Naive thymus-derived CD4-positive, alpha-beta T cell (primary cell): ENCODE measurements at regions not wholly inside any gene's neighbourhood (a gene's known extent, or its start where the extent isn't known, plus 50 kb on each side); places are given as distances from the start of the nearest gene placed in this dataset.

Source experiments
- ATAC-seq: fragments of 150-1000 bp; cut with Tn5 transposase; 2 replicates; pipeline ENCODE4 v1.10.0; 2021; ENCODE audit warnings: mild to moderate bottlenecking, moderate library complexity
- CTCF ChIA-PET: fragments of 350-600 bp; sonication (Branson Sonifier 250); formaldehyde crosslinking; loops from one replicate; lab custom pipeline; 2021; ENCODE audit warnings: antibody characterized with exemption; lab: Charles Lee
- POLR2A ChIA-PET: fragments of 350-600 bp; sonication (Branson Sonifier 250); formaldehyde crosslinking; loops from one replicate; lab custom pipeline; 2021; ENCODE audit warnings: antibody characterized with exemption, inconsistent platforms; lab: Charles Lee
- DNase-seq, 9 donors: peaks; one replicate each; pipeline versions ENCODE4 v3.0.0 to v3.0.0-alpha.2; 2020 to 2022; ENCODE audit warnings: mixed read lengths in 1 of 9
- H3K27ac ChIP-seq: one replicate; pipeline ENCODE4 v1.7.0; 2013; ENCODE audit warnings: mild to moderate bottlenecking, low read depth, low read length, moderate library complexity
- H3K27me3 ChIP-seq, 2 donors: one replicate each; pipeline ENCODE4 v1.7.0; 2013; ENCODE audit warnings: low read length in 2 of 2, mild to moderate bottlenecking in 2 of 2, moderate library complexity in 2 of 2; ENCODE audit not compliant: control insufficient read depth in 2 of 2, insufficient read depth in 2 of 2
- H3K36me3 ChIP-seq, 3 experiments: 1 replicate in 2 of 3; 2 replicates in 1 of 3; pipeline ENCODE4 v1.7.0; 2013; ENCODE audit warnings: low read length in 3 of 3, mild to moderate bottlenecking in 3 of 3, moderate library complexity in 1 of 3; ENCODE audit not compliant: insufficient read depth in 3 of 3, control insufficient read depth in 2 of 3
- H3K4me1 ChIP-seq, 2 donors: one replicate each; pipeline ENCODE4 v1.7.0; 2013; ENCODE audit warnings: low read length in 2 of 2, mild to moderate bottlenecking in 2 of 2, moderate library complexity in 1 of 2; ENCODE audit not compliant: control insufficient read depth in 2 of 2, insufficient read depth in 2 of 2
- H3K4me3 ChIP-seq: 2 replicates; pipeline ENCODE4 v1.7.0; 2013; ENCODE audit warnings: mild to moderate bottlenecking, low read length
- H3K9me3 ChIP-seq, 3 experiments: 1 replicate in 2 of 3; 2 replicates in 1 of 3; pipeline ENCODE4 v1.7.0; 2013; ENCODE audit warnings: low read length in 3 of 3; ENCODE audit not compliant: control insufficient read depth in 2 of 3
- H3K27ac Mint-ChIP-seq, 9 donors: one replicate each; pipeline ENCODE4 v1.8.0; 2020 to 2022; ENCODE audit warnings: mixed read lengths in 9 of 9, mild to moderate bottlenecking in 8 of 9, moderate library complexity in 5 of 9, inconsistent platforms in 2 of 9
- H3K27me3 Mint-ChIP-seq, 5 donors: one replicate each; pipeline ENCODE4 v1.8.0; 2021 to 2022; ENCODE audit warnings: mixed read lengths in 5 of 5, mild to moderate bottlenecking in 1 of 5
- H3K36me3 Mint-ChIP-seq, 5 donors: one replicate each; pipeline ENCODE4 v1.8.0; 2020 to 2022; ENCODE audit warnings: mixed read lengths in 5 of 5, mild to moderate bottlenecking in 3 of 5, inconsistent platforms in 1 of 5
- H3K4me1 Mint-ChIP-seq, 7 donors: one replicate each; pipeline ENCODE4 v1.8.0; 2020 to 2022; ENCODE audit warnings: mixed read lengths in 7 of 7, mild to moderate bottlenecking in 3 of 7, inconsistent platforms in 1 of 7
- H3K4me3 Mint-ChIP-seq, 10 donors: one replicate each; pipeline ENCODE4 v1.8.0; 2020 to 2022; ENCODE audit warnings: mild to moderate bottlenecking in 10 of 10, mixed read lengths in 10 of 10, moderate library complexity in 6 of 10, inconsistent platforms in 2 of 10
- H3K9me3 Mint-ChIP-seq, 11 donors: one replicate each; pipeline ENCODE4 v1.8.0; 2020 to 2022; ENCODE audit warnings: mixed read lengths in 11 of 11, mild to moderate bottlenecking in 4 of 11, inconsistent platforms in 1 of 11, moderate library complexity in 1 of 11
- intact Hi-C, 2 donors: fragments of 100-400 bp; cut with micrococcal nuclease; formaldehyde crosslinking; loops; one replicate each; pipeline ENCODE4 v1.15.1; 2023

DNA sequence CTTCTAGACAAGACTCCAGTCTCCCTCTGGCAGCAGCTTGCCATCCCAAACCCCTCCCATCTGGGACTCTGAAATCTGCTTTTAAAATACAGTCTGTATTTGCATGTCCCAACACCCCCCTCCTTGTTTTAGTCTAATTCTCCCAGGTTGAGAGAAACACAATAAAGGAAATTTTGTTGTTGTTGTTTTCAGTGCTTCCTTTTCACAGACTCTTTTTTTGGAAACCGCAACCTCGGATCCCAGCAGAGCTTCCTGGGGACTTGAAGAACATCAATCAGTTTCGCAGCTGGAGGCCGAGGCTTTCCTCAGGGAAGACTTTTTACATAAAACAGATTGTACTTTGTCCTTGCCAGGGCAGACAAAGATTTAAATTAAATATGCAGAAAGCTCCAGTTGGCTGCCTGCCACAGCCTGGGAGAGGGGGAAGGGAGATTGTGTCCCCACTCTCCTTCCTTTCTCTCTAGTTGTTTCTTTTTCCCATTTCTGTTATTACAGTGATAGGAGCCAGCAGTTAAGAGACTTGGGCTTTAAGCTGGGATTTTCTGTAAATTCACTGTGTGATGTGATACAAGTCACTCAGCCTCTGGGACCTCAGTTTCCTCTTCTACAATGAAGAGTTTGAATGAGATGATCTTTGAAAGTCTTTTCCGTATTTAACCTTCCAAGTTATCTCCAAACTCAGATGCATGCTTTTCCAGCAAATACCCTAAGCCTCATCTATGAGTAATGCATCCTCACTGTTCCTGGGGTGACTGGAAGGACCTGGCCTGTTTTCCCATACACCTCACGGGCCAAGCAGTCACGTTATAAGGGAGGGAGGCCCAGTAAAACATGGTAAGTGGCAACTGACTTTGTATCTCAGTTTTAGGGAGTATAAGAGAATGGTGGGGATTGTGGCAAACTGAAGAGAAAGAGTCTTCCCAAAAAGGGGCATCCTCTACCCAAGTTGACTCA lies 192.3 kb downstream of the REEP3 start:
- ChIA-PET POLR2A (no interaction called here), CTCF (interaction anchor here (0.7 kb wide), 1 partner anchor 85 kb away, joined by 3 read pairs; no protein-coding TSS in a partner anchor)
- intact Hi-C loops, result no loop called here
- no peak overlapping the region for H3K4me3 Mint-ChIP-seq
- DNase-seq (no peak), ATAC-seq (no peak)
- no peaks in the 10 kb centered on the region for H3K27me3 Mint-ChIP-seq
- no peaks in the 10 kb centered on the region for H3K36me3 ChIP-seq
- no peaks in the 10 kb centered on the region for H3K27me3 ChIP-seq
- H3K4me1 ChIP-seq, result no peaks in the 10 kb centered on the region
- H3K36me3 Mint-ChIP-seq, result no peaks in the 10 kb centered on the region
- H3K27ac Mint-ChIP-seq, result no peak overlapping the region
- H3K9me3 Mint-ChIP-seq, result no peaks in the 10 kb centered on the region
- no peak overlapping the region for H3K27ac ChIP-seq
- H3K4me1 Mint-ChIP-seq, result peaks cover 0 to 6% (median 0%) of the 10 kb centered on the region in 7 donors
- no peak overlapping the region for H3K4me3 ChIP-seq
- no peaks in the 10 kb centered on the region for H3K9me3 ChIP-seq

DNA sequence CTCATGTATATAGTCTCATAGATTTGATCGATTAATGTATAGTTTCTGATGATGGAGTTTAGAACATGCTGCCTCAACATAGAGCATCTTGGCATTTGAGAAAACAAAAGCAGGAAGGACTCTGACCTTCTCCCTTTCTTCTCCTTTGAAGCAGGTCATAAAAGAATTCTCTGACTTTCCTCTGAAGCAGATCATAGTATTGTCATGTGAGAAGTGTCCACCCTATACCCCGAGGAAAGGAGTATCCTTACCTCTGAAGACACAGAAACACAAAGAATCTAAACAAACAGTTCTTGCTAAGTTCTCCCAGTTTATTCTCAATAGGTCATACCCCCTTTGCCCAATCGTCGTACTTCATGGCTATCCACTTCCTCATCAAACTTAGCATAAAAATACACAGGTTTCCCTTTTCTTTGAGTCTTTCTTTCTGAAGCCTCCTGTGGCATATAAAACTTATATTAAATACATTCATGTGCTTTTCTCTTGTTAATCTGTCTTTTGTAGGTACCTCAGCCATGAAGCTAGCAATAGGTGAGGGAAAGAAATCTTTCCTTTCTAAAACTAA lies 194.9 kb downstream of the REEP3 start:
- H3K27me3 ChIP-seq, result no peaks in the 10 kb centered on the region
- peaks cover 0 to 15% (median 7%) of the 10 kb centered on the region in 7 donors for H3K4me1 Mint-ChIP-seq
- no peak for DNase-seq
- no peaks in the 10 kb centered on the region for H3K36me3 ChIP-seq
- H3K27ac Mint-ChIP-seq, result no peak overlapping the region
- intact Hi-C loops, result loop anchor here (1.0 to 5.0 kb wide), 2 partner anchors 249 to 251 kb away; partner anchors contain the start of gene JMJD1C (in 2 of the 2)
- H3K4me3 ChIP-seq, result no peak overlapping the region
- CTCF ChIA-PET, result interaction anchor here (0.7 to 9.4 kb wide), 3 partner anchors 447 to 548 kb away, joined by 3 to 202 read pairs (median 3); no protein-coding TSS in a partner anchor
- peaks cover 0 to 3% (median 0%) of the 10 kb centered on the region in 5 donors for H3K27me3 Mint-ChIP-seq
- no peak for ATAC-seq
- H3K27ac ChIP-seq, result no peak overlapping the region
- H3K4me1 ChIP-seq, result no peaks in the 10 kb centered on the region
- H3K9me3 ChIP-seq, result no peaks in the 10 kb centered on the region
- H3K9me3 Mint-ChIP-seq, result no peaks in the 10 kb centered on the region
- POLR2A ChIA-PET, result interaction anchor here (0.7 kb wide), 1 partner anchor 583 kb away, joined by 3 read pairs; the partner anchor contains the start of gene NRBF2
- no peaks in the 10 kb centered on the region for H3K36me3 Mint-ChIP-seq
- H3K4me3 Mint-ChIP-seq, result no peak overlapping the region

DNA sequence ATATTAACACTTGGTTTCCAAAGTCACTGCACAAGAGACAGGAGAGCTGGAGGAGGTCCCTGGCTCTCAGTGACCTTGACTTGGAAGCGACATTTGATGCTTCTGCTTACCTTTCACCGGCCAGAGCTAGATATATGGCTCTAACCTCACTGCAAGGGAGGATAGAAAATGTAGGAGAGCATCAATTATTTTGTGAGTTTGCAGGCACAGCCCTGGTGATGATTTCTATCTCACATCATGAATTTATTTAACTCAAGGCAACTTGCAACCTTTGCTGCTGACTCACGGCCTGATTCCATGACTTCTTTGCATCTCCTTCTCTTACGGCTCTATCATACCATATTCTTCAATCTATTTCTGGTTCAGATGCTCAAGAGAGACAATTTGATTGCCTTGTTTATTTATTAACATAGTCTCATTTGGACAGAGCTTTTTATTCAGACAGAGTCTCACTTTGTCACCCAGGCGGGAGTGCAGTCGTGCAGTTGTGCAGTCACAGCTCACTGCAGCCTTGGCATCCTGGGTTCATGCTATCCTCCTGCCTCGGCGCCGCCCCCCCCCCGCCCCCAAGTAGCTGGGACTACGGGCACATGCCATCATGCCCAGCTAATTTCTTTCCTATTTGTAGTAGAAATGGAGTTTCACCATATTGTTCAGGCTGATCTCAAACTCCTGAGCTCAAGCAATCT lies 196.0 kb downstream of the REEP3 start:
- H3K27ac ChIP-seq, result no peak overlapping the region
- no peaks in the 10 kb centered on the region for H3K4me1 ChIP-seq
- H3K27me3 Mint-ChIP-seq, result peaks cover 0 to 3% (median 0%) of the 10 kb centered on the region in 5 donors
- DNase-seq, result no peak
- no peaks in the 10 kb centered on the region for H3K9me3 Mint-ChIP-seq
- no peaks in the 10 kb centered on the region for H3K36me3 Mint-ChIP-seq
- H3K4me3 Mint-ChIP-seq, result no peak overlapping the region
- no peaks in the 10 kb centered on the region for H3K27me3 ChIP-seq
- ChIA-PET CTCF (interaction anchor here (0.7 to 9.4 kb wide), 6 partner anchors 86 to 559 kb away, joined by 3 to 202 read pairs (median 3); no protein-coding TSS in a partner anchor), POLR2A (no interaction called here)
- H3K9me3 ChIP-seq, result no peaks in the 10 kb centered on the region
- H3K4me3 ChIP-seq, result no peak overlapping the region
- peaks cover 0 to 16% (median 7%) of the 10 kb centered on the region in 7 donors for H3K4me1 Mint-ChIP-seq
- intact Hi-C loops, result loop anchor here in 1 of 2 donors (5.0 kb wide), 1 partner anchor 250 kb away; the partner anchor contains the start of gene JMJD1C
- no peaks in the 10 kb centered on the region for H3K36me3 ChIP-seq
- H3K27ac Mint-ChIP-seq, result peak overlapping the region in 1 of 9 donors; percentile 15
- no peak for ATAC-seq

DNA sequence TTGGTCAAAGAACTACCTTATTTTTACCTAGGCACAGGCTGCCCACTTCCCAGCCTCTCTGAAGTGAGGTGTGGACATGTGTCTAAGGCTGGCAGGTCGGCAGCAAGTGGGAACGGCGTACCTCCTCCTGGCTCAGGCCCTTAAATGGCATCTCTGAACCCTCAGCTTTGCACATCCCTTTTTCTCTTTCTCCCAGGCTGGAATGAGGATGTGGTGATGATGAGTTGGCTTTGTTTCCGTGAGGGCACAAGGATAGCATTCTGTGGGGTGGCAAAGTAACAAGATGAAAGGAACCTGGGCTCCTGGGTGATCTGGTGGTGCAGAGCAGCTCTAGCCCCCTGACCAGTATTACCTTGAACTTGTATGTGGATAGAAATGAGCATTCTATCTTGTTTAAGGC lies 196.8 kb downstream of the REEP3 start:
- ATAC-seq (no peak), DNase-seq (no peak)
- CTCF ChIA-PET, result interaction anchor here (1.0 to 9.4 kb wide), 7 partner anchors 9 to 633 kb away, joined by 3 to 202 read pairs (median 4); no protein-coding TSS in a partner anchor
- POLR2A ChIA-PET, result no interaction called here
- intact Hi-C loops, result loop anchor here in 1 of 2 donors (5.0 kb wide), 1 partner anchor 251 kb away; the partner anchor contains the start of gene JMJD1C
- Mint-ChIP-seq H3K27me3 (peaks cover 0 to 5% (median 0%) of the 10 kb centered on the region in 5 donors), H3K4me3 (no peak overlapping the region), H3K36me3 (no peaks in the 10 kb centered on the region), H3K9me3 (no peaks in the 10 kb centered on the region), H3K4me1 (peaks cover 0 to 22% (median 7%) of the 10 kb centered on the region in 7 donors), H3K27ac (no peak overlapping the region)
- H3K27me3 ChIP-seq, result no peaks in the 10 kb centered on the region
- H3K9me3 ChIP-seq, result no peaks in the 10 kb centered on the region
- no peaks in the 10 kb centered on the region for H3K36me3 ChIP-seq
- no peaks in the 10 kb centered on the region for H3K4me1 ChIP-seq
- H3K27ac ChIP-seq, result no peak overlapping the region
- no peak overlapping the region for H3K4me3 ChIP-seq

DNA sequence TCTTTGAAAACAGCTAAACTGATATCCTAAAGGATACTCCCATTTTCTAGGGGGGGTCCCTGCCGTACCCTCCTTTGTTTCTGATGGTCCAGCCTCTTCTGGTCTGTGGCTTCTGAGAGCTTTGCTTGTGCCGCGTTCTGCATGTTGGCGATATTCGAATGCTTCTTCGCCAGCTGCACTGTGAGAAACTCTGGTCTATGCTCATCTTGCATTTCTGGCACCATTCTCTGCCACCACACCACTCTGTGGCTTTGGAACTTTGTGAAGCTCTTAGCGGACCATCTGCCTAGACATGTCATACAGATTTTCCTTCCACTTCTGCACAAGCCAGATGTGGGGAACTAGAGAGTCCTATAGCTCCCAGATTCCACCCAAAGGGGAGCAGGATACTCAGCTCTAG lies 197.2 kb downstream of the REEP3 start:
- H3K9me3 ChIP-seq, result no peaks in the 10 kb centered on the region
- POLR2A ChIA-PET, result no interaction called here
- ATAC-seq (no peak), DNase-seq (no peak)
- intact Hi-C loops, result loop anchor here in 1 of 2 donors (5.0 kb wide), 1 partner anchor 251 kb away; the partner anchor contains the start of gene JMJD1C
- H3K36me3 ChIP-seq, result no peaks in the 10 kb centered on the region
- peaks cover 0 to 7% (median 0%) of the 10 kb centered on the region in 5 donors for H3K27me3 Mint-ChIP-seq
- no peak overlapping the region for H3K27ac ChIP-seq
- no peaks in the 10 kb centered on the region for H3K36me3 Mint-ChIP-seq
- no peak overlapping the region for H3K4me3 ChIP-seq
- H3K4me1 ChIP-seq, result no peaks in the 10 kb centered on the region
- peaks cover 0 to 22% (median 7%) of the 10 kb centered on the region in 7 donors for H3K4me1 Mint-ChIP-seq
- peak overlapping the region in 1 of 9 donors; percentile 34 for H3K27ac Mint-ChIP-seq
- H3K4me3 Mint-ChIP-seq, result no peak overlapping the region
- CTCF ChIA-PET, result interaction anchor here (0.6 to 9.4 kb wide), 9 partner anchors 9 to 857 kb away, joined by 3 to 202 read pairs (median 4); no protein-coding TSS in a partner anchor
- no peaks in the 10 kb centered on the region for H3K27me3 ChIP-seq
- H3K9me3 Mint-ChIP-seq, result no peaks in the 10 kb centered on the region
